ENCODE measurements at regions not wholly inside any gene's neighbourhood (a gene's known extent, or its start where the extent isn't known, plus 50 kb on each side); places are given as distances from the start of the nearest gene placed in this dataset.
"Not testable (repeated sequence)": the region's sequence is repeated elsewhere in the genome, so short reads cannot be mapped to it uniquely, and the experiment has no call there.

DNA sequence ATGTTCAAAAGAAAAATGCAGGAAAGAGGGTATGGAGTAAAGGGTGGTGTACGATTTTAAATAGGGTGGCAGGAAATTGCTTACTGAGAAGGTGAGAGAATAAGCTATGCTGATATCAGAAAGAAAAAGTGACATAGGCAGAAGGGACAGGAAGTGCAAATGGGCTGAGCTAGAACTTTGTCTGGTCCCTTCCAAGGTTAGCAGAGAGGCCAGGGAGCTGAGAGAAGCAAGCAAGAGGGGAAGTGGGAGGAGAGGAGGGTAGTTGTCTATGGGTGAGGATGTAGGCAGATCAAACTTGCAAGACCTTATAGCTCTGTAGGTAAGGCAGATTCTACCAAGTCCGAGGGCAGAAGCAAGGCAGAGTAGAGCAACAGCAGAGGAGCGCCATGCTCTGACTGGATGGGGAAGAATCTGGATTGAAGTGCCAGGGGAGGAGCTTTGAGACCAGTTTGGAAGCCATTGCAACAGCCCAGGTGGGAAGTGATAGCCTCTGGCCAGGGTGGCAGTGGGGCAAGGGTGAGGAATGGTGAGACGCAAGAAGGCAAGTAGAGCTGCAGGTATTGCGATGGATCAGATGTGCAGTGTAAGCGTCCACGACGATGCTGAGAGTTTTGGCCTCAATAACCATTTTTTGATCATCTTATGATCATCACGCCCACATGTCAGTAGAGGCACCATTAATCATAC is 134.4 kb upstream of the APCDD1 start:
- no peak for DNase-seq

DNA sequence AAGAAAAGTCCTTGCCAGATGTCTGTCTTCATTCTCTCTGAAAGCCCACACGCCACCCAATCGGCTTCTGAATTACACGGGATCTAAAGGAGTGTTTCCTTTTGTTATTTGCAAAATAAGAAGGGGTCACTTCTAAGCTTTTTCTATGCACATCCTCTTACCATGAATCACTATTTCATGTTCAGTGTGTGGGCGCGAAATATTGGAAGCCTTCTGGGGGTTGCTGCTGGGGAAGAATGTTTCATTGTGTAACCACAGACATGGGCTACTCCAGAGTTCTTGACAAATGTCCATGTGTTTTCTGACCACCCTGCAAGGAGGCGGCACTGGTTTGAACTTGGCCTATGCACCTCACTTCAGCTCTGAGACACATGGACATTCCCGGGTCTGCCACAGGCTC is 133.6 kb upstream of the APCDD1 start:
- DNase-seq: no peak

DNA sequence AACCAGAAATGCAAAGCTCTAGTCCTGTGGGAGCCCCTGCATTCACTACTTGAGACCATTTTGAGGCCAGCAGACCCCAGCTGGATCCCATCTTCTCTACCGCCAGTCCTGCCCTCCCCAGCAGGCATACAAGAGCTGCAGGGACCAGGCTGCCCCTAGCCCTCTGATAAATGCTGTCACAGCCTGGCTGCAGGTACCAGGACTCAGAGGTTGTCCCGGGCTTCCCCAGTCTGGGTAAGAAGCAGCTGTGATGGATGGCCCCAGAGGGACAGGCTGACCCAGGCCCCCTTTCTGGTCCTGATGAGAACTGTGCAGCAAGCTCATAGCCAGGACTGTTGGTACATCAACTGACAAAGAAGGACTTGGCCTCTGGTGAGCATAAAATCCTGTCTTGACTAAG is 132.9 kb upstream of the APCDD1 start:
- DNase-seq: no peak

DNA sequence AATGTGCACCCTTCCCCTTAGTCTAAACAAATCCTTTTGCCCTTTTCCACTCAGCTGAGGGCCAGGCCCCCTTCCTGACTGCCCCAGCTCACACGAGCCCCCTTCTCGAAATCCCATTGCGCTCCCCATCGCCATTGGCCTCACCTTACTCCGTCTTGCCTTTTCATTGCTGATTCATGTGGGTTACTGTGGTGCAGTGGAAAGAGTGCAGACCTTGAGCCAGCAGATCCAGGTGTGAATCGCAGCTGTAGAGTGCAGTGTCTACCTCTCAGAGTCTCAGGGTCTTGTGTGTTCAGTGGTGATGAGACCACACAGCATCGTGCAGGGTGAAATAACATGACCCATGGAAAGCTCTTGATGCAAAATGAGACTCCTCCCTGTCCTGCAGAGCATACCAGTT is 132.4 kb upstream of the APCDD1 start:
- DNase-seq: no peak

DNA sequence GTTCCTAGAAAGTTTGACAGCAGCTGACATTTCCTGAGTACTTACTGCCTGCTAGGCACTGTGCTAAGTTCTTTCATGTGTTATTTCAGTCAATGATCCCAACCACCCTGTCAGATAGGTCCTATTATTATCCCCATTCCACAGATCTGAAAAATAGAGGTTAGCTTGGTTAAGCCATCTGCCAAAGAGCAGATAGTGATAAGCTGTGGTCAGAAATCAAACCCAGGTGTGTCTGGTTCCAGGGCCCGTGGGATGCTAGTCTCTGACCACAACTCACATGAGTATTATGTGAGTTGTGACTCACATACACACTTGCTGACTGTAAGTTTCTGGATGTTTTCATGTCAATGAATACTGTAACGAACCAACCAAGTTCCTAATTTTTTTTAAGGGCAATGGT is 132.0 kb upstream of the APCDD1 start:
- no peak for DNase-seq

DNA sequence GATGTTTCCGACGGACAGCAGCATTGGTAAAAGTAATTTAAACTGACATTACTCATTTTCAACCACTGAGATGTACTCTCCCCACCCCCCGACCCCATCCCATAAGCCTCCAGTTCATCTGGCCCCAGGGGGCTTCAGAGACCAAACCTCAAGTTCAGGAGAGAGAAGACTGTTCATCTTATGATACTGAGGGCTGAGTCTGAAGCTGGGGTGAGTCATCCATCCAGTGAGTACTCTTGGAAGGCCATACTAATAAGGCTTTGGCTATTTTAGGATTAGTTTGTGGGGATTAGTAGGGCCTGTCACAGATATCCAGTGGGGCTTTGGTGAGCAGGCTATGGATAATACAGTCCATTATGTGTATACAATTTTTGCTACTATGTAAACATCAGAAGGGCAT is 125.3 kb upstream of the APCDD1 start:
- no peak for DNase-seq

DNA sequence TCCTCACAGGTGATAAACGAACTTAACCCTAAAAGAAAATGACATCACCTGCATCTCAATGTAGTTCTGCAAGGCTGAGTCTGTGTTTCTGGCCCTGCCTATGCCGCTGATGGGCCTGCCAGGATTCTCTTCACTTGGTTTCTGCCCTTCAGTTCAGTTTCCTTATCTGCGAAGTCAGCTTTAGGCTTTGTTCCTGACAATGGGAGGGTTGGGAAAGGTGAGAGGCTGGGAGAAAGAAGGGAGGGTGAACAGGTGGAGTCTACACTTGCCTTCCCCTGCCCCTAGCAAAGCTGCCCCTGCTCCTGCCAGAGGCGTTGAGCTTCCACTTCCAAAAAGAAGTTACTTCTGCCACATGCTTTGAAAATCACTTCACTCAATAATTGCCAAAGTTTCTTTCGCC is 124.0 kb upstream of the APCDD1 start:
- DNase-seq: no peak

DNA sequence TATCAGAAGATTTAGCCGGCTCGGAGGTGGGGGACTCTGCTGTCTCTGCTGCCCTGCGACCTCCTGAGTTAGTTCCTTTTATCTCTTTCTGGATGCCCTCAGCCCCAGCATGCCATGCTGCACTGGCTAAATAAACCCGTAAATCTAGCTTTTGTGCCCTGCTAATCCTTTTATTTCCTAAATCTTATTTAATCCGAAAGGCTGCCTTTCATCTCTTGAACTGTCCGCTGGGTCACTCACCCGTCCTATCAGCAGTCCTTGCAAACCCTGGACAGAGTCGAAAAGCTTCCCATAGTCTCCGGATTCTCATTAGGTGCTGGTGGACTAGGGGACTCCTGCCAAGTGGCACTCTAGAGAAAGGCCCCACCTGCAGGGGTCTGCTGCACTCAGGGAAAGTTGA is 122.0 kb upstream of the APCDD1 start:
- no peak for DNase-seq

DNA sequence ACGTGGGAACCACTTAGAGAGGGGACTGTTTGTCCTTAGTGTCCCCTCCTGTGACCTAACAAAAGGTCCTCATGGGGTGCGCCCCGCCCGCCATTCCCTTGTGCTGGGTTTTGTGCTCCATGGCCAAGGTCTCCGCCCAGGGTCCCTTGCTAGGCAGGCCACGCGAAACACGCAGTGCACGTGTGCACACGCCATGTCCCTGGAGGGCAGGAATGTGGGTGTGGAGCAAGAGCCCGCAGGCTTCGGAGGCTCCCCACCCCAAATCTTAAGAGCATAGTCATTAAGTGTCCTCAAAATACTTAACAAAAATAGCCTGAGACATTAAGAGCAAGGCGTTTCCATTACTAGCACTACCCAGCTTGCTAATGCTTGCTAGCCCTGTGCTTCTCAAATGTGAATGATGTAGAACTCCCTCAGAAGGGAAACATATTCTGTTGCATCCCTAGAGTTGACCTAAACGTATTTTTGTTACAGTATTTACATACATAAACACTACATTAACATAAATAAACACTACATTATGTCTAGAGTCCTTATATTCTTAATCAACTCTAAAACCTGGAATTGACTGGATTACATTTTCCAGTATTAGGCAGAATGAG is 117.6 kb upstream of the APCDD1 start:
- no peak for DNase-seq

DNA sequence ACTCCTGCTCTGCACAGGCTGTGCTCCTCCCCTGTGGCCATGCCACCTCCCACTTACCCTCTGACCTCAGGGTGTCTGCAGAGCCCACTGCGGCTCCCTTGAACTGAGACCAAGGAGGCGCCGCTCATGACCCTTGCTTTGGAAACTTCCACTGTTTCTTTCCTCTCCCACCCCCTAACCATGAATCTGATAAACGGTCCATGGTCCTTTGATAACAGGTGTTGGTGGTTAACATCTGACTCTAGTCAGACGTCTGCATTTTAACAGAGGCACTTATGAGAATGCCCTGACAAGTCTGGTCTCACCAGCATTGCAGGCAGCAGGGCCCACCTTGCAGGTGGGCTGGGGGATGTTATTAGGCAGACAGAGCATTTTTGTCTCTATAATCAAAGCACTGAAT is 113.6 kb upstream of the APCDD1 start:
- no peak for DNase-seq

DNA sequence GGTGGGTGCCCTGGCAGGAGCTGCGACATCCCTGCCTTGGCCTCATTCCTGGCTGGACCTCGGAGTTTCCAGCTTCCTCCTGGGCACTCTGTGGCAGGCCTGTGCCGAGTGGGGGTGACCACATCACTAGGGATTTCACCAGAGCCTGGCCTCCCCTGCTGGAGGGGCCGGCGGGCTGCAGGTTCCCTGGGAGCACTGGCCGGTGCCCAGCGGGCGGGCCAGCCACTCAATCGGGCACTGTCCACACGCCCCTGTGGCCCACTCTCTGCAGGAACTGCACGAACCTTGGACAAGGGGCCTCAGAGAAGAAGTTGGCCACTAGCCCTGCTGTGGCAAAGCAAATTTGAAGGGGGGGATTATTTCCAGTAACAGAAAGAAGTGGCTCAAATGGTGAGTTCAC is 110.7 kb upstream of the APCDD1 start:
- no peak for DNase-seq

DNA sequence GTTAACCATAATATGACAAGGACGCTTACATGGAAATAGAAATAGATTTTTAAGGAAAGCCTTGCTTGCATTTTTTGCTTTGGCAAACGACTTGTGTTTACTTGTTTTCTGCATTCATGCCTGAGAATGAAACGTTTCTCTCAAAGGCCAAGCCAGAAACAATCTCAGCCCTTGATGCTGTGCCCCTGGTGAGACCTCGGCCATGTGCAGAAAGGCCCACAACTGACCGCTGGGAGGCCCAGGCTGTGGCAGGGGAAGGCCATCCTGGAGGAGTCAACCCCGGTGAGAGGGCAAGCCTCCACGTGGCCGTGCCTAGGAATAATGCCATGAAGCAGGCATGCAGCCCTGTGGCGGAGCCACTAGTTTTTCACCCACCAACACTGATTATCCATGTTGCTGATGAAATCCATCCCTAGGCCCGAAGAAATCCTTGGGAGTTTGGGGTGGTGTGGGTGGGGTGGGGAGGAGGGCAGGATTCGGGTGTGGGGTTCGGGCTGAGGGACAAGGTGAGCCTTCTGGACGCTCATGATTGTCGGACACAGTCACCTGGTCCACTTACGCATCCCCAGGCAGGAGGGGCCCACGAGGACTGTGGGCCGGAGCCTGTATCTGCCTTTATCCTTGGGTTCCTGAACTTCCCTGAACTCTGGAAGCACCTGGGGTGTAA is 107.6 kb upstream of the APCDD1 start:
- DNase-seq: no peak

DNA sequence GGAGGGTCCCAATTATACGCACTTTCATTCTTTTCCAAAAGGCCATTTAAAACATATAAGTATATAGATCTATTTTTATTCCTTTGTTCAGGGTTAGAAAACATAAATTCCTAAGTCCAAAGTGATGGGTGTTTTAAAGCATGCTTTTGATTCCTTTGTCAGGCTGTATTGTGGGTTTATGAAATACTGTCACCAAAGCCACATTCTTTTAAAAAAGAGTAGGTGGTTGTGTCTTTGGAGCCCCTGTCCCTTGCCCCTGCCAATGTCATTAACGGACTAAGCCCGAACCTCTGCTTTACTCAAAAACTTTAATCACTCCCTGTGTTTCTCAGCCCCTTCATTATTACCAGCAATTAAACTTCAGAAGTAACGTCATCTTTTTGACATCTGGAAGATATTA is 104.9 kb upstream of the APCDD1 start:
- DNase-seq: no peak

DNA sequence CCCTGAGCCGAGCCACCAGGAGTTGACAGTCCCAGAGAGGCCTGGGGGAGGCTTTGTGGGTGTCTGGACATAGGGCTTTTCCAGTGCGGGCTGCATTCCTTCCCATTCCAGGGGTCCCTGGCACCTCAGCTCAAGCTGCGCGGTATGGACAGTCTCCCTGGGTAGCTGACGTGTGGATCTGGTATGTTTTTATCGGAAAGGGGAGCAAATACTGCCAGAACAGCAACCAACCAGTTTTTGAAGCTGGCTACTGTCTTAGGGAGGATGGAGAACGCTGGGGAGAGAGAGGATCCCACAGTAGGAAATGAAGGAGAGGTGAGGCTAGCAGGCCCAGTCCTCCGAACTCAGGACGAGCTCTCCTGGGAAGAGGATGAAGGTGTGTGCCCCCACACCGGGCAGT is 103.8 kb upstream of the APCDD1 start:
- DNase-seq: no peak

DNA sequence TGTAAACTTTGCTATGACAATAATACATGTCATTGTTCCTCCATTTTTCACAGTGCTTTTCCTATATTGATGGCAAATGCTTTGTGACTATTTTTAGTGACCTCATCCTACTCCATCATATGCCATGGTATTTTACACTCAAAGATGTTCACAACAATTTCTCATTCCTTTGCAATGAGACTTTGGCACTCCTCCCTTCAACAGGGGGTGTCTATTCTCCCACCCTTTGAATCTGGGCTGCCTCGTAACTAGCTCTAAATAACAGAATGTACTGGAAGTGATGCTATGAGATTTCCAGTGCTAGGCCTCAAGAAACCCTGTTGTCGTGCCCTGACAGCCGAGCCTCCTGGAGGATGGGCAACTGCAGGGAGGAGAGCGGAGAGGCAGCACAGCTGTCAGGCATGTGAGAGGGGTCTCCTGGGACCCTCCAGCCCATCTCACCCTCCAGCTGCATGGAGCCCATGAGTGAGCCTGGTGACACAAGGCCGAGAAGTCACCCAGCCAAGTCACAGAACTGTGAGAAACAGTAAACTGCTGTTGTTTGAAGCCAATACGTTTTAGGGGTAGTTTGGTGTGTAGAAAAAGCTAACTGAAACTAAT is 103.1 kb upstream of the APCDD1 start:
- no peak for DNase-seq

DNA sequence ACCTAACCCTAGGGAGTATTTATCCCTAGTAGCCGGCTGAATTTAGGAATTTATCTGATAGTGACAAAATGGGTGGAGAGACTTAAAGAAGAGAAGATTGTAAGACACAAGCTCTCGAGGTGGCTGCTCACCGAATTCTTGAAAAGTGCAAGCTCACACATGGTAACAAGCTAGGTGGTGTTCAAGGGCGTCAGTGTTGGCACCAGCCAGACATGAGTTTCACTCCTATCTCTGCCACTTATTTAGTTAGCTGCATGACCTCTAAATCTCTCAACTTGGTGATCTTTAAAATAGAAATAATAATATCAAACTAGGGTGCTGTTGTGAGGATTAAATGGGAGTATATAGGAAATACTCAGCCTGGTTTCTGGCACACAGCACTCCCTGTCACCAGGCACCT is 102.6 kb upstream of the APCDD1 start:
- no peak for DNase-seq

DNA sequence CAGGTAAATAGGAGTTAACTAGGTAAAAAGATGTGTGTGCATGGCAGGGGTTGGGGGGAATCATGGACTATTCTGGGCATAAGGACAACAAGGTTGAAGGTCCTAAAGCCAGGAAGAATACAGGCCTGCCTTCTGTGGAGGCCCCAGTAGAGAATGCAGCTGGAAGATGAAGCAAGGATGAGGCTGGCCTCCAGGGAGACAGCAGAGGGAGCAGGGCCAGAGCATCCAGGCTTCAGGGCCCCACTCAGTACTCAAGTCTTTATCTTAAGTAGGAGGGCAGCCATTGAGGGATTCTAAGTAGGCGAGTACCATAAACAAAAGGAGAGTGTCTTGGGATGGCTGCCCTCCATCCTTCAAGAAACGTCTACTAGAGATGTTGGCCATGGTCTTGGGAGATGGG is 101.8 kb upstream of the APCDD1 start:
- DNase-seq: no peak

DNA sequence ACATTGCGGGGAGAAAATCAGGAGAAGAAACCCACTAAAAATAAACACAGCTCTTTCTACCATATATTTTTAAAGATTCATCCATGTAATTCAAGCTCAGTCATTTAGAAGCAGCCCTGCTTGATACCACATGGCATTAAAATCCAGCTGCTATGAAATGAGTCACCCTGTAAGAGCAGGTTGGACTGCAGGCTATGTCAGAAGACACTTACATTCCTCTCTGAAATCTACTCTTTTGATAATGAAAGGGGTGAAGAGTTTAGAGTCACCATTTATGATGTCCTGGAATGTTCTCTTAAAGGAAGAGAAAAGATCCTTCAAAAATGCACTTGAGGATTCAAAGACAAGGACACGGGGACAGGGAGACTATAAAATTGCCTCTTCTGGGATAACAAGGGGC is 100.6 kb upstream of the APCDD1 start:
- DNase-seq: no peak

DNA sequence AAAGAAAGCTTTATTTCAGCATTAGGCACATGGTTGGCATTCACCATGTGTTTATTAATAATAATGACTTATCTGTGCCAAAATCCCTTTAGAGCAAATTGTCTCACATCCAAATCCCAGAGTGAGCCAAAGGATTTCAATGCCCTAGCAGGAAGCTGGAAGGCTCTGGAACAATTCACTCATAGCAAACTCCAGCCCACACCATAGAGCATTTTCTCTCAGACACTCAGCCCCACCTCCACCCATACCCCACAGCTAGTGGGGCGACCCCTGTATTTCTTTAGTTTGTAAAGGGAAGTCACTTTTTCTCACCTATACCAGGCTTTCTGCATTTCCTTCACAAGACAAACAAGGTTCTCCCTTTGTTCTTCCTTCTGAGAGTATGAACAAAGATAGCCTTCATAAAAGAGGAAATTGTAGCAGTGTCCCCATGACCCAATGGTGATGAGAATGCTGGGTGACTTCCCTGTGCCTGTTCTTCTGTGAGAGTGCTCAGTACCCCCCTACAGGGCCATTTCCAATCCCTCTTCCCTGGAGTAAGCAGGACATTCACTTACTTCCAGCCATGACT is 100.1 kb upstream of the APCDD1 start:
- DNase-seq: no peak

DNA sequence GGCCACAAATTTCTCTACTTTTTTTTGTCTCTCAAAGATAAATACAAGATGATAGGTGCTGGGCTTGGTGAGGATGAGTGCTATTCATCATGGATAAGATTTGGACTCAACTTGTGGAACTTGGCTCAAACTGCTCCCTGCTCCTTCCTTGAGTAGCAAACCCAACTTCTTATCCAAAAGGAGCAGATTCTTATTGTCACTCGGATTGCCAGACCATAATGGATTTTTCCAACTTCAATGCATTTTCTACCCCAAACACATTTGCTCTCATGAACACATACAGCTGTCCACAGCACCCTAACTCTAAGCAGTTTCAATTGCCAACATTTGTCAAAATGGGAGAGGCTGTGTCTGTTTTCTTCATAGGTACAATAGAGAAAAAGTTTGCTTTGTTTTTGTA is 99.5 kb upstream of the APCDD1 start:
- DNase-seq: no peak

DNA sequence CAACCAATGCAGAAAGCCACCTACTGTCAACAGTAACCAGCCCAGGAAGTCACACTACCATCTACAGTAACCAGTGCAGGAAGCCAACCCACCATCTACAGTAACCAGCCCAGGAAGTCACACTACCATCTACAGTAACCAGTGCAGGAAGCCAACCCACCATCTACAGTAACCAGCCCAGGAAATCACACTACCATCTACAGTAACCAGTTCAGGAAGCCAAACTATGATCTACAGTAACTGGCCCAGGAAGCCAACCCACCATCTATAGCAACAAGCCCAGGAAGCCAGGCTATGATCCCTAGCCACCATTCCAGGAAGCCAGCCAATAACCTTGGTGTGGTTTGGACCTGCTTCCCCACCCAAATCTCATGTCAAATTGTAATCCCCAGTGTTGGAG is 97.4 kb upstream of the APCDD1 start:
- not testable (repeated sequence) for DNase-seq

DNA sequence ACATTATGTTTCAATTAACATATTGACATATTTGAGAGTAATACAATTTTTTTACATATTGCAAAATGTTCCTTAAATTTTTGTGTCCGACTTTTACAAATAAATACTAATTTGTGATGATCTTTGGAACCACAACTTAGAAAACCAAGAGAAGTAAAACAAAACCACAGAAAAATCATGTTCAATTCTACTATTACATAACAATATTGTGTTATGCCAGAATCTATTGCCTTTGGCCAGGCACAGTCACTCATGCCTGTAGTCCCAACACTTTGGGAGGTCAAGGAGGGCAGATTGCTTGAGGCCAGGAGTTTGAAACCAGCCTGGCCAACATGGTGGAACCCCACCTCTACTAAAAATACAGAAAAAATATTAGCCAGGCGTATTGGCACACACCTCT is 92.8 kb upstream of the APCDD1 start:
- no peak for DNase-seq

DNA sequence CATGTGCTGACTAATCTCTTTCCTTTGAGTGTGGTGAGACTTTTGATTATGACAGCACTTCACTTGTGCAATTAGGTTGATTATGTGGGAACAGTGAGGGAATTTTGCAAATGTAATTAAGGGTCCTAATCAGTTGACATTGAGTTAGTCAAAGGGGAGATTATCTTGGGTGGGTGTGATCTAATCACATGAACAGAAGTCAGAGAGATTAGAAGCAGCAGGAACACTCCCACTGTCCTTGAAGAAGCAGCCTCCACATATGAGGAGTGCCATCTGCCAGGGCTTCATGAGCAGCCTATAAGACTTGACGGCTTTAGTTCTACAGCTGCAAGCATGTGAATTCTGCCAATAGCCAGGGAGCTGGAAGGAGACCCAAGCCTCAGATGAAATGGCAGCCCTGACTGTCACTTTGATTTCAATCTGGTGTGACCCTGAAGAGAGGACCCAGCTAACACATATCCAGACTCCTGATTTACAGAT is 89.4 kb upstream of the APCDD1 start:
- DNase-seq: no peak

DNA sequence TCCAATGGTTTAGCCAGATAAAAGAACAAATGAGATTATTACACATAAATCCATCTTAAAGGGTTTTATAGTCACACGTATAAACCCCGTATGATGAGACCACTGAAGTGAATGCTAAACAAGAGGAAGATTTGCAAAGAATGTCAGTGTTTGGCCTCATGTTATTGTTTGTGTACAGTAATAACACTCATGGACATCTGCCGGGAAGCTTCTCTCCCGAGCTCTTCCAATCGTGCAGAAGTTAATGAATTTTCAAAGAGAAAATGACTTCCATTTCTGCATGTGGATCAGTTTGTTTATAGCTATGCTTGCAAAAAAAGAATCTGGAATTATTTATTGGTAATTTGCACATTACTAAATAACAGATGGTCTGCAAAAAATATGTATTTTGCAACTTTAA is 88.5 kb upstream of the APCDD1 start:
- DNase-seq: no peak

All from NCI-H2081 (cell line).